BE2C (cell line): ENCODE measurements at regions not wholly inside any gene's neighbourhood (a gene's known extent, or its start where the extent isn't known, plus 50 kb on each side); places are given as distances from the start of the nearest gene placed in this dataset.

Experiments
- DNase-seq: peaks from one replicate; pipeline ENCODE4 v3.0.0-alpha.2; 2020
- H3K27me3 ChIP-seq: fragments of 250-450 bp; sonication (Bioruptor Pico); 2 replicates; pipeline ENCODE4 v1.5.1; 2020; ENCODE audit warnings: mild to moderate bottlenecking
- H3K36me3 ChIP-seq: fragments of 250-450 bp; sonication (Bioruptor Pico); 2 replicates; pipeline ENCODE4 v1.5.1; 2020; ENCODE audit warnings: mild to moderate bottlenecking
- H3K4me1 ChIP-seq: fragments of 250-450 bp; sonication (Bioruptor Pico); 2 replicates; pipeline ENCODE4 v1.5.1; 2020
- H3K4me3 ChIP-seq: 2 replicates; pipeline ENCODE4 v1.5.1; 2011; ENCODE audit warnings: low read depth, low read length
- H3K9me3 ChIP-seq: fragments of 250-450 bp; sonication (Bioruptor Pico); 2 replicates; pipeline ENCODE4 v1.5.1; 2020
- TF ChIP-seq, protein P1 (sequence below): IDR thresholded peaks from 2 replicates; pipeline ENCODE4 v1.5.1; 2012; ENCODE audit warnings: mild to moderate bottlenecking, low read depth, low read length

DNA sequence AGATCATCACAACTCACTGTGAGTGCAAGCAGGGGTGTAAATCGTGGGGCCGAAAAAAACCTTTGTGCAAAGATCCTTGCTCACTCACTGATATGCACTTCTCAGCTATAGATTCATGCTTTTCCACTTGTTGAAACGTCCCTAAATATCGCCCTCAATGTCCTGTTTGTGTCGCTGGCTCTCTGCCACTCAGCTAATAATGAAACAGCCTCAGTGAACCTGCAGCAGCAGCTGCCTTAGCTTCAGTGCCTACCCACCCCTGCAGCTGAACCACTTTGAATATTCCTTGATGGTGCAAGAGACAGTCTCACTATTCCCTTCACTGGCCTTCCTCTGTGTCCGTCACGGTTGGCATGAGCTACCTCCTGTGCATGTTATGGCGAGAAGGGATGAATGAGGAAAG is 128.9 kb upstream of the NAA20 start:
- no peaks in the 10 kb centered on the region for H3K9me3 ChIP-seq
- H3K4me1 ChIP-seq, result no peaks in the 10 kb centered on the region
- H3K4me3 ChIP-seq, result no peak overlapping the region
- no peak for DNase-seq
- TF ChIP-seq, protein P1, sequence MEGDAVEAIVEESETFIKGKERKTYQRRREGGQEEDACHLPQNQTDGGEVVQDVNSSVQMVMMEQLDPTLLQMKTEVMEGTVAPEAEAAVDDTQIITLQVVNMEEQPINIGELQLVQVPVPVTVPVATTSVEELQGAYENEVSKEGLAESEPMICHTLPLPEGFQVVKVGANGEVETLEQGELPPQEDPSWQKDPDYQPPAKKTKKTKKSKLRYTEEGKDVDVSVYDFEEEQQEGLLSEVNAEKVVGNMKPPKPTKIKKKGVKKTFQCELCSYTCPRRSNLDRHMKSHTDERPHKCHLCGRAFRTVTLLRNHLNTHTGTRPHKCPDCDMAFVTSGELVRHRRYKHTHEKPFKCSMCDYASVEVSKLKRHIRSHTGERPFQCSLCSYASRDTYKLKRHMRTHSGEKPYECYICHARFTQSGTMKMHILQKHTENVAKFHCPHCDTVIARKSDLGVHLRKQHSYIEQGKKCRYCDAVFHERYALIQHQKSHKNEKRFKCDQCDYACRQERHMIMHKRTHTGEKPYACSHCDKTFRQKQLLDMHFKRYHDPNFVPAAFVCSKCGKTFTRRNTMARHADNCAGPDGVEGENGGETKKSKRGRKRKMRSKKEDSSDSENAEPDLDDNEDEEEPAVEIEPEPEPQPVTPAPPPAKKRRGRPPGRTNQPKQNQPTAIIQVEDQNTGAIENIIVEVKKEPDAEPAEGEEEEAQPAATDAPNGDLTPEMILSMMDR, result no peak
- no peaks in the 10 kb centered on the region for H3K36me3 ChIP-seq
- H3K27me3 ChIP-seq, result peaks cover 28% of the 10 kb centered on the region

GRCh38 chr20:19889011-19889953 is 127.9 kb upstream of the NAA20 start:
- DNase-seq, result no peak
- Histone ChIP-seq H3K4me1 (no peaks in the 10 kb centered on the region), H3K9me3 (no peaks in the 10 kb centered on the region), H3K27me3 (peaks cover 28% of the 10 kb centered on the region), H3K36me3 (no peaks in the 10 kb centered on the region), H3K4me3 (no peak overlapping the region)
- TF ChIP-seq, protein P1, result no peak

DNA sequence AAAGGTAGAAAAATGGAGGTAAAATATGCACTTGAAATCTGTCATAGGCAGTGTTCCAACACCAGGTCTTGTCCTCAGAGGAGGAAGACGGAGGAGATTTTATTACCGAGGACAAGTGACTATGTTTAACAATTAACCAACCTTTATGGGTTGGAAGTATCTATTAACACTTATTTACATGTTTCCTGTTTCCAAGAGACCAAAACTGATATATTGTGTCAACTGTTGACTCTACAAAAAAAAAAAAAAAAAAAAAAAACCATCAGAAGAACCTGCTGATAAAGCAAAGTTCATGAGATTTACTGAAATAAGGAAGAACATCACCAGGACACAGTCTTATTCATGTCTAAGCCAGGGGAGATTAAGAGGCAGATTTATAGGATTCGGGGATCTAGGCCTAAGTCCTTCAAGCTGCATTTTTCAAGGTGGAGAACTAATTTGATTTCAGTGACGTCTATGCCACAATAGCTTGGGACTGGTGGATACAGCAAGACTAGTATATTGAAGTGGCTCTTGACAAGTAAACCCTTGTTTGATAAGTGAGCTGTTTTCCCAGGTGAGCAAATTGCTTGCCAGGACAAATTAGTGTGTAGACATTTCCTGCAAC is 126.6 kb upstream of the NAA20 start:
- Histone ChIP-seq H3K27me3 (peaks cover 25% of the 10 kb centered on the region), H3K36me3 (no peaks in the 10 kb centered on the region), H3K4me1 (no peaks in the 10 kb centered on the region), H3K9me3 (no peaks in the 10 kb centered on the region), H3K4me3 (no peak overlapping the region)
- DNase-seq, result no peak
- TF ChIP-seq, protein P1, result no peak

DNA sequence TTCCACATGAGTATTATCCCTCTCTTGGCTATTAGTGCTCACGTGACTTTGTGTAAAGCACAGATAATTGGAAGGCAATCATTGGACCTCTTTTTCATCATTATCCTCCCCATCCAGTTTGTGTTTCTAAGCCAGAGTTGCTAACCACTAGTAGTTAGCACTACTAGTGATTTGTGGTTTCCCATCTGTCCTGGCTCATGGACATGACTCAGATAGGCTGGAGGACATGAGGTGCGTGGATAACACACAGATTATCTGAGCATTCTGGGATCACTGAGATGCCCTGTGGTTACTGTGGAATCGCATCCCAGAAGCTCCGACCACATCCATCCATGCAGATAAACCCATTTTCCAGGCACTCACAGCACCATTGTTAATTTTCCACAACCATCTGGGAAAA is 123.8 kb upstream of the NAA20 start:
- Histone ChIP-seq H3K4me1 (no peaks in the 10 kb centered on the region), H3K36me3 (no peaks in the 10 kb centered on the region), H3K4me3 (no peak overlapping the region), H3K9me3 (no peaks in the 10 kb centered on the region), H3K27me3 (peaks cover 16% of the 10 kb centered on the region)
- no peak for DNase-seq
- TF ChIP-seq, protein P1, result no peak

DNA sequence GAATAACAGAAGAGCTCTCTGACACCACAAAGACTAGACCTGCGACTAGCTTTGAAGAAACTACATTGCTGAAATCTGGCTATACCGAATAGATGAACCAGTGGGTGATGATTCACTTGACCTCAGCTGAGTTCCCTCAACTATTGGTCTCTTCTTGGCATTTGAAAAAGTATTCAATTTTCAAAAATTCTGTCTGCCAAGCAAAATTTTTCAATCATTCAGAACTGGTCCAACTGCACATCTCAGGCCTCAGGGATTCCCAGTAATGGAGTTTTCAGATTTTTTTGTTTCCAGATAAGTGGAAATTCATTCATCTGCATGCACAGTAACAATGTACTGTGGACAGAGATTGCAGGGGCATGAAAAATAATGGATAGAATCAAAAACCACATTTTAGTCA is 121.4 kb upstream of the NAA20 start:
- H3K4me3 ChIP-seq, result no peak overlapping the region
- TF ChIP-seq, protein P1, result no peak
- no peaks in the 10 kb centered on the region for H3K36me3 ChIP-seq
- no peaks in the 10 kb centered on the region for H3K4me1 ChIP-seq
- H3K9me3 ChIP-seq, result no peaks in the 10 kb centered on the region
- no peak for DNase-seq
- no peaks in the 10 kb centered on the region for H3K27me3 ChIP-seq

DNA sequence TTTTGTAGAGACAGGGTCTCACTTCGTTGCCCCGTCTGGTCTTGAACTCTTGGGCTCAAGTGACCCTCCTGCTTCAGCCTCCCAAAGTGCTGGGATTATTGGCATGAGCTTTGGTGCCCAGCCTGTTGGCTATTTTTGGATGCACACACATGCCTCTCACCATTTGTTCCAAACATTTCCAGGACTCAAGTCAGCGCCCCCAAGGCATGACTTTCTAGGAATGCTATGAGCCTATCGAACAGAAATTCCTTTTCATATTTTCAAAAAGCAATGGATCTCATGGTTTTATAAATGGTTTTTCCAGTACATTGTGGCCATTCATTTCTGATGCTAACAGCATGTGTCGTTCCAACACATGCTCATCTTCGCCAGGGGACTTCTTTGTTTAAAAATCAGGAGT is 119.3 kb upstream of the NAA20 start:
- TF ChIP-seq, protein P1, result no peak
- no peak for DNase-seq

More for the DNA sequence above, 119.3 kb upstream of the NAA20 start:
- Histone ChIP-seq H3K4me1 (no peaks in the 10 kb centered on the region), H3K9me3 (no peaks in the 10 kb centered on the region), H3K27me3 (no peaks in the 10 kb centered on the region), H3K36me3 (no peaks in the 10 kb centered on the region), H3K4me3 (no peak overlapping the region)
